ENCODE measurements at regions not wholly inside any gene's neighbourhood (a gene's known extent, or its start where the extent isn't known, plus 50 kb on each side); places are given as distances from the start of the nearest gene placed in this dataset.

GRCh38 chr10:43808136-43808535 lies 159.5 kb upstream of the ZNF32 start:
- H3K27me3 ChIP-seq (ENCODE audit: control insufficient read depth in 4 of 4, insufficient read depth in 4 of 4, low read length in 3 of 4), result peaks cover 0 to 1% (median 0%) of the 10 kb centered on the region in 4 donors
- no peaks in the 10 kb centered on the region for H3K9me3 ChIP-seq (ENCODE audit: control insufficient read depth in 4 of 4, low read length in 3 of 4)
- H3K4me3 ChIP-seq (ENCODE audit: low read depth in 1 of 3, low read length in 3 of 3), result no peak overlapping the region
- H3K36me3 ChIP-seq (ENCODE audit: control insufficient read depth in 4 of 4, insufficient read depth in 3 of 4, low read depth in 1 of 4, low read length in 3 of 4), result no peaks in the 10 kb centered on the region
- H3K27ac ChIP-seq (ENCODE audit: low read depth in 1 of 2, low read length in 2 of 2), result no peak overlapping the region
- no peak overlapping the region for H3K9ac ChIP-seq (ENCODE audit: low read depth in 1 of 2, low read length in 2 of 2)
- no peak for DNase-seq (ENCODE audit: low spot score)
- TF ChIP-seq FOXA2 (IDR thresholded peaks at IDR 0.05), result no peak
- TF ChIP-seq, protein P1, sequence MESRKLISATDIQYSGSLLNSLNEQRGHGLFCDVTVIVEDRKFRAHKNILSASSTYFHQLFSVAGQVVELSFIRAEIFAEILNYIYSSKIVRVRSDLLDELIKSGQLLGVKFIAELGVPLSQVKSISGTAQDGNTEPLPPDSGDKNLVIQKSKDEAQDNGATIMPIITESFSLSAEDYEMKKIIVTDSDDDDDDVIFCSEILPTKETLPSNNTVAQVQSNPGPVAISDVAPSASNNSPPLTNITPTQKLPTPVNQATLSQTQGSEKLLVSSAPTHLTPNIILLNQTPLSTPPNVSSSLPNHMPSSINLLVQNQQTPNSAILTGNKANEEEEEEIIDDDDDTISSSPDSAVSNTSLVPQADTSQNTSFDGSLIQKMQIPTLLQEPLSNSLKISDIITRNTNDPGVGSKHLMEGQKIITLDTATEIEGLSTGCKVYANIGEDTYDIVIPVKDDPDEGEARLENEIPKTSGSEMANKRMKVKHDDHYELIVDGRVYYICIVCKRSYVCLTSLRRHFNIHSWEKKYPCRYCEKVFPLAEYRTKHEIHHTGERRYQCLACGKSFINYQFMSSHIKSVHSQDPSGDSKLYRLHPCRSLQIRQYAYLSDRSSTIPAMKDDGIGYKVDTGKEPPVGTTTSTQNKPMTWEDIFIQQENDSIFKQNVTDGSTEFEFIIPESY (IDR thresholded peaks at IDR 0.05), result no peak
- WGBS, result 82% methylated on average over 3 of the region's 3 CpGs
- H3K4me1 ChIP-seq (ENCODE audit: control insufficient read depth in 4 of 4, insufficient read depth in 4 of 4, low read length in 3 of 4), result no peaks in the 10 kb centered on the region

- TF ChIP-seq HNF4A (conservative IDR thresholded peaks at IDR 0.05), result no peak
- TF ChIP-seq HNF4G (IDR thresholded peaks at IDR 0.05), result no peak
- no peak for TF ChIP-seq RAD21 (IDR thresholded peaks at IDR 0.05)
- no peak for TF ChIP-seq FOXA2 (IDR thresholded peaks at IDR 0.05)
- no peak for TF ChIP-seq TAF1 (conservative IDR thresholded peaks at IDR 0.05)
- TF ChIP-seq REST (IDR thresholded peaks at IDR 0.05), result no peak
- no peak for TF ChIP-seq RXRA (IDR thresholded peaks at IDR 0.05)
- TF ChIP-seq GABPA (IDR thresholded peaks at IDR 0.05 in 1 of 2, conservative IDR thresholded peaks at IDR 0.05 in 1 of 2), result no peak
- TF ChIP-seq YY1 (IDR thresholded peaks at IDR 0.05), result no peak
- TF ChIP-seq JUND (IDR thresholded peaks at IDR 0.05), result no peak
- TF ChIP-seq, protein P2, sequence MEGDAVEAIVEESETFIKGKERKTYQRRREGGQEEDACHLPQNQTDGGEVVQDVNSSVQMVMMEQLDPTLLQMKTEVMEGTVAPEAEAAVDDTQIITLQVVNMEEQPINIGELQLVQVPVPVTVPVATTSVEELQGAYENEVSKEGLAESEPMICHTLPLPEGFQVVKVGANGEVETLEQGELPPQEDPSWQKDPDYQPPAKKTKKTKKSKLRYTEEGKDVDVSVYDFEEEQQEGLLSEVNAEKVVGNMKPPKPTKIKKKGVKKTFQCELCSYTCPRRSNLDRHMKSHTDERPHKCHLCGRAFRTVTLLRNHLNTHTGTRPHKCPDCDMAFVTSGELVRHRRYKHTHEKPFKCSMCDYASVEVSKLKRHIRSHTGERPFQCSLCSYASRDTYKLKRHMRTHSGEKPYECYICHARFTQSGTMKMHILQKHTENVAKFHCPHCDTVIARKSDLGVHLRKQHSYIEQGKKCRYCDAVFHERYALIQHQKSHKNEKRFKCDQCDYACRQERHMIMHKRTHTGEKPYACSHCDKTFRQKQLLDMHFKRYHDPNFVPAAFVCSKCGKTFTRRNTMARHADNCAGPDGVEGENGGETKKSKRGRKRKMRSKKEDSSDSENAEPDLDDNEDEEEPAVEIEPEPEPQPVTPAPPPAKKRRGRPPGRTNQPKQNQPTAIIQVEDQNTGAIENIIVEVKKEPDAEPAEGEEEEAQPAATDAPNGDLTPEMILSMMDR (IDR thresholded peaks at IDR 0.05; ENCODE audit: low read depth, low read length, missing input control), result no peak
- TF ChIP-seq FOXA1 (IDR thresholded peaks at IDR 0.05), result no peak
- TF ChIP-seq, protein P1 (IDR thresholded peaks at IDR 0.05), result no peak
- TF ChIP-seq MAX (IDR thresholded peaks at IDR 0.05), result no peak
- TF ChIP-seq EGR1 (IDR thresholded peaks at IDR 0.05; ENCODE audit: low read depth in 2 of 2), result no peak
- no peak for TF ChIP-seq SP1 (IDR thresholded peaks at IDR 0.05)
- TF ChIP-seq NR2F2 (IDR thresholded peaks at IDR 0.05), result no peak
- TF ChIP-seq, protein P3, sequence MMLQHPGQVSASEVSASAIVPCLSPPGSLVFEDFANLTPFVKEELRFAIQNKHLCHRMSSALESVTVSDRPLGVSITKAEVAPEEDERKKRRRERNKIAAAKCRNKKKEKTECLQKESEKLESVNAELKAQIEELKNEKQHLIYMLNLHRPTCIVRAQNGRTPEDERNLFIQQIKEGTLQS (IDR thresholded peaks at IDR 0.05), result no peak
- Histone ChIP-seq H3K4me1 (ENCODE audit: control insufficient read depth in 4 of 4, insufficient read depth in 4 of 4, low read length in 3 of 4) (no peaks in the 10 kb centered on the region), H3K9me3 (ENCODE audit: control insufficient read depth in 4 of 4, low read length in 3 of 4) (no peaks in the 10 kb centered on the region), H3K36me3 (ENCODE audit: control insufficient read depth in 4 of 4, insufficient read depth in 3 of 4, low read depth in 1 of 4, low read length in 3 of 4) (no peaks in the 10 kb centered on the region), H3K27ac (ENCODE audit: low read depth in 1 of 2, low read length in 2 of 2) (no peak overlapping the region), H3K4me3 (ENCODE audit: low read depth in 1 of 3, low read length in 3 of 3) (no peak overlapping the region), H3K9ac (ENCODE audit: low read depth in 1 of 2, low read length in 2 of 2) (no peak overlapping the region), H3K27me3 (ENCODE audit: control insufficient read depth in 4 of 4, insufficient read depth in 4 of 4, low read length in 3 of 4) (peaks cover 0 to 1% (median 0%) of the 10 kb centered on the region in 4 donors)
- DNase-seq (ENCODE audit: low spot score), result no peak
- WGBS, result 88% methylated on average over 13 of the region's 13 CpGs
Measured at GRCh38 chr10:43806831-43807640, 158.4 kb upstream of the ZNF32 start.

Data from liver (tissue), 8 donors.